GM06990 (cell line): ENCODE measurements at regions not wholly inside any gene's neighbourhood (a gene's known extent, or its start where the extent isn't known, plus 50 kb on each side); places are given as distances from the start of the nearest gene placed in this dataset.

Experiments used
- DNase-seq: peaks from one replicate; pipeline ENCODE4 v3.0.0-alpha.2; 2011; ENCODE audit not compliant: insufficient read length; ENCODE audit errors: extremely low read depth
- H3K27me3 ChIP-seq: replicated peaks from 2 replicates; pipeline ENCODE4 v1.6.0; 2011; ENCODE audit warnings: low read length; ENCODE audit not compliant: control insufficient read depth, insufficient read depth
- H3K36me3 ChIP-seq: 2 replicates; pipeline ENCODE4 v1.5.1; 2011; ENCODE audit warnings: low read length; ENCODE audit not compliant: control insufficient read depth, insufficient read depth
- H3K4me3 ChIP-seq: replicated peaks from 2 replicates; pipeline ENCODE4 v1.5.1; 2011; ENCODE audit warnings: low read depth, mild to moderate bottlenecking, control low read depth, low read length
- CTCF ChIP-seq: IDR thresholded peaks from 2 replicates; pipeline ENCODE4 v1.5.1; 2011; ENCODE audit warnings: low read length, control low read depth, mild to moderate bottlenecking, inconsistent platforms; ENCODE audit not compliant: insufficient read depth, poor library complexity, severe bottlenecking

- H3K4me3 ChIP-seq, result no peak overlapping the region
- H3K36me3 ChIP-seq, result no peaks in the 10 kb centered on the region
- no peak for DNase-seq
- peaks cover 2% of the 10 kb centered on the region; the same call in 1 of the 2 replicates for H3K27me3 ChIP-seq
- TF ChIP-seq CTCF, result no peak
Measured at GRCh38 chr5:133801431-133801830, 167.0 kb downstream of the C5orf15 start.

- TF ChIP-seq CTCF, result no peak
- H3K36me3 ChIP-seq, result no peaks in the 10 kb centered on the region
- H3K4me3 ChIP-seq, result no peak overlapping the region
- DNase-seq, result no peak
- H3K27me3 ChIP-seq, result peaks cover 2% of the 10 kb centered on the region; the same call in 1 of the 2 replicates
Measured at GRCh38 chr5:133799571-133800237, 168.7 kb downstream of the C5orf15 start.

- Histone ChIP-seq H3K27me3 (peaks cover 2% of the 10 kb centered on the region), H3K4me3 (no peak overlapping the region), H3K36me3 (no peaks in the 10 kb centered on the region)
- no peak for DNase-seq
- TF ChIP-seq CTCF, result no peak
Measured at GRCh38 chr5:133797167-133797566, 171.3 kb downstream of the C5orf15 start.

- Histone ChIP-seq H3K36me3 (no peaks in the 10 kb centered on the region), H3K27me3 (peaks cover 2% of the 10 kb centered on the region), H3K4me3 (no peak overlapping the region)
- no peak for DNase-seq
- TF ChIP-seq CTCF, result no peak
Measured at GRCh38 chr5:133796186-133796585, 172.2 kb downstream of the C5orf15 start.

GRCh38 chr5:133794771-133795415, 173.5 kb downstream of the C5orf15 start:
- DNase-seq, result no peak
- TF ChIP-seq CTCF, result no peak

More at GRCh38 chr5:133794771-133795415, 173.5 kb downstream of the C5orf15 start:
- Histone ChIP-seq H3K27me3 (no peaks in the 10 kb centered on the region; the same call in 1 of the 2 replicates), H3K4me3 (no peak overlapping the region), H3K36me3 (no peaks in the 10 kb centered on the region)
